BJ (cell line): ENCODE measurements at regions not wholly inside any gene's neighbourhood (a gene's known extent, or its start where the extent isn't known, plus 50 kb on each side); places are given as distances from the start of the nearest gene placed in this dataset.

ENCODE experiments used
- CTCF ChIA-PET: fragments of 350-600 bp; formaldehyde crosslinking; extraction: SDS; loops from one replicate; lab custom pipeline; 2021; ENCODE audit warnings: antibody characterized with exemption, inconsistent platforms; lab: Yijun Ruan, JAX
- POLR2A ChIA-PET: fragments of 300-600 bp; sonication (Branson Sonifier 250); formaldehyde crosslinking; extraction: SDS; loops from one replicate; lab custom pipeline; 2021; ENCODE audit warnings: antibody characterized with exemption; lab: Charles Lee
- DNase-seq: peaks from one replicate; pipeline ENCODE4 v3.0.0-alpha.2; 2011; ENCODE audit warnings: low read depth
- H3K27me3 ChIP-seq: 2 replicates; pipeline ENCODE4 v1.6.0; 2011; ENCODE audit warnings: low read length; ENCODE audit not compliant: control insufficient read depth, insufficient read depth
- H3K36me3 ChIP-seq: 2 replicates; pipeline ENCODE4 v1.5.1; 2011; ENCODE audit warnings: low read length; ENCODE audit not compliant: control insufficient read depth, insufficient read depth
- H3K4me3 ChIP-seq: 2 replicates; pipeline ENCODE4 v1.5.1; 2011; ENCODE audit warnings: low read depth, mild to moderate bottlenecking, control low read depth, low read length
- TF ChIP-seq, protein P1 (sequence below): IDR thresholded peaks from 2 replicates; pipeline ENCODE4 v1.5.1; 2011; ENCODE audit warnings: low read depth, mild to moderate bottlenecking, control low read depth, inconsistent platforms, low read length, moderate library complexity; ENCODE audit not compliant: insufficient read depth

- Histone ChIP-seq H3K27me3 (no peaks in the 10 kb centered on the region), H3K36me3 (no peaks in the 10 kb centered on the region), H3K4me3 (no peak overlapping the region)
- no peak for DNase-seq
- CTCF ChIA-PET, result no interaction called here
- TF ChIP-seq, protein P1, sequence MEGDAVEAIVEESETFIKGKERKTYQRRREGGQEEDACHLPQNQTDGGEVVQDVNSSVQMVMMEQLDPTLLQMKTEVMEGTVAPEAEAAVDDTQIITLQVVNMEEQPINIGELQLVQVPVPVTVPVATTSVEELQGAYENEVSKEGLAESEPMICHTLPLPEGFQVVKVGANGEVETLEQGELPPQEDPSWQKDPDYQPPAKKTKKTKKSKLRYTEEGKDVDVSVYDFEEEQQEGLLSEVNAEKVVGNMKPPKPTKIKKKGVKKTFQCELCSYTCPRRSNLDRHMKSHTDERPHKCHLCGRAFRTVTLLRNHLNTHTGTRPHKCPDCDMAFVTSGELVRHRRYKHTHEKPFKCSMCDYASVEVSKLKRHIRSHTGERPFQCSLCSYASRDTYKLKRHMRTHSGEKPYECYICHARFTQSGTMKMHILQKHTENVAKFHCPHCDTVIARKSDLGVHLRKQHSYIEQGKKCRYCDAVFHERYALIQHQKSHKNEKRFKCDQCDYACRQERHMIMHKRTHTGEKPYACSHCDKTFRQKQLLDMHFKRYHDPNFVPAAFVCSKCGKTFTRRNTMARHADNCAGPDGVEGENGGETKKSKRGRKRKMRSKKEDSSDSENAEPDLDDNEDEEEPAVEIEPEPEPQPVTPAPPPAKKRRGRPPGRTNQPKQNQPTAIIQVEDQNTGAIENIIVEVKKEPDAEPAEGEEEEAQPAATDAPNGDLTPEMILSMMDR, result no peak
- POLR2A ChIA-PET, result no interaction called here
Measured at GRCh38 chr9:12903316-12903715, 128.5 kb downstream of the LURAP1L start.

GRCh38 chr9:12904261-12905000, 129.6 kb downstream of the LURAP1L start:
- Histone ChIP-seq H3K27me3 (no peaks in the 10 kb centered on the region), H3K36me3 (no peaks in the 10 kb centered on the region), H3K4me3 (no peak overlapping the region)
- no peak for DNase-seq
- ChIA-PET CTCF (no interaction called here), POLR2A (no interaction called here)
- TF ChIP-seq, protein P1, result no peak

DNA sequence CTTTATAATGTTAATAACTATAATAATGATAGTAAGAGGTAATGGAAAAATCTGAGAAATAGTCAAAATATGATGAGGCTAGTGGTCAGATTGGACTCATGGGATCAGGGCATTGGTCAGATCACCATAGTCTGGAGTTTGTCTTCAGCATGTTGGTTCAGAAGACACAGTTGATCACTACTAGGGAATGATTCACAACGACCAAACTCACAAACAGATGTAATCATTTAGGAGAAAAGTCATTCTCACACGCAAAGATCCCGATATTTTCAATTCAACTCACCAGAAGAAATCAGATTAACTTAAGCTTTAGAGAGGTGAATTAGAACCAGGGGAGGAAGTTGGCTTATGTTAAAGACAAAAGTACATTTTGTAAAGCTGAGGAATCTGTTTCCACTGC, 131.8 kb downstream of the LURAP1L start:
- ChIA-PET CTCF (no interaction called here), POLR2A (no interaction called here)
- no peak for DNase-seq

GRCh38 chr9:12908895-12909294, 134.1 kb downstream of the LURAP1L start:
- TF ChIP-seq, protein P1, result no peak
- ChIA-PET POLR2A (no interaction called here), CTCF (no interaction called here)
- no peaks in the 10 kb centered on the region for H3K36me3 ChIP-seq
- H3K4me3 ChIP-seq, result no peak overlapping the region
- H3K27me3 ChIP-seq, result no peaks in the 10 kb centered on the region
- no peak for DNase-seq

More for the DNA sequence above, 131.8 kb downstream of the LURAP1L start:
- TF ChIP-seq, protein P1, result no peak
- no peaks in the 10 kb centered on the region for H3K36me3 ChIP-seq
- H3K4me3 ChIP-seq, result no peak overlapping the region
- H3K27me3 ChIP-seq, result no peaks in the 10 kb centered on the region

GRCh38 chr9:12915366-12915954, 140.6 kb downstream of the LURAP1L start:
- Histone ChIP-seq H3K36me3 (no peaks in the 10 kb centered on the region), H3K27me3 (no peaks in the 10 kb centered on the region), H3K4me3 (no peak overlapping the region)
- no peak for DNase-seq
- CTCF ChIA-PET, result no interaction called here
- TF ChIP-seq, protein P1, result no peak
- POLR2A ChIA-PET, result no interaction called here
